ENCODE measurements at regions not wholly inside any gene's neighbourhood (a gene's known extent, or its start where the extent isn't known, plus 50 kb on each side); places are given as distances from the start of the nearest gene placed in this dataset.

DNA sequence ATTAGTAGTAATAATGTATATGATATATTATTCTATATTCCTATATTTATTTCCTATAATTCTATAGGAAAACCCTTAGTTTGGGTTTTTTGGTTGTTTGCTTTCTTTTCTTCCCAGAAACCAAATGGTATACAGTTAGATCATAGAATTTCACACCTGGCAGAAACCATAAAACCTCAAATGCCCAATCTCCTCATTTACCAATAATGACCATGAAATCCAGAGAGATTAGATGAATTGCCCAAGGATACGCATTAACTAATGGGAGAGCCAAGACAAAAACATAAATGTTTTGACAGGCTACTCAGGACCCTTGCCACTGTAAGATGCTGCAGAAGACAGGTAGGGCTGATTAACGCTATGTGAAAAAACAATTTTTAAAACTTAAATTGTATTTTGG lies 158.7 kb upstream of the FST start:
- Histone ChIP-seq H3K27ac (no peak overlapping the region), H3K27me3 (no peaks in the 10 kb centered on the region), H3K4me1 (peaks cover 0 to 5% (median 0%) of the 10 kb centered on the region in 12 donors), H3K4me3 (no peak overlapping the region), H3K9me3 (no peaks in the 10 kb centered on the region), H3K36me3 (no peaks in the 10 kb centered on the region)
- TF ChIP-seq POLR2A (IDR thresholded peaks at IDR 0.05): no peak
- TF ChIP-seq, protein P1, sequence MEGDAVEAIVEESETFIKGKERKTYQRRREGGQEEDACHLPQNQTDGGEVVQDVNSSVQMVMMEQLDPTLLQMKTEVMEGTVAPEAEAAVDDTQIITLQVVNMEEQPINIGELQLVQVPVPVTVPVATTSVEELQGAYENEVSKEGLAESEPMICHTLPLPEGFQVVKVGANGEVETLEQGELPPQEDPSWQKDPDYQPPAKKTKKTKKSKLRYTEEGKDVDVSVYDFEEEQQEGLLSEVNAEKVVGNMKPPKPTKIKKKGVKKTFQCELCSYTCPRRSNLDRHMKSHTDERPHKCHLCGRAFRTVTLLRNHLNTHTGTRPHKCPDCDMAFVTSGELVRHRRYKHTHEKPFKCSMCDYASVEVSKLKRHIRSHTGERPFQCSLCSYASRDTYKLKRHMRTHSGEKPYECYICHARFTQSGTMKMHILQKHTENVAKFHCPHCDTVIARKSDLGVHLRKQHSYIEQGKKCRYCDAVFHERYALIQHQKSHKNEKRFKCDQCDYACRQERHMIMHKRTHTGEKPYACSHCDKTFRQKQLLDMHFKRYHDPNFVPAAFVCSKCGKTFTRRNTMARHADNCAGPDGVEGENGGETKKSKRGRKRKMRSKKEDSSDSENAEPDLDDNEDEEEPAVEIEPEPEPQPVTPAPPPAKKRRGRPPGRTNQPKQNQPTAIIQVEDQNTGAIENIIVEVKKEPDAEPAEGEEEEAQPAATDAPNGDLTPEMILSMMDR (IDR thresholded peaks at IDR 0.05): no peak
- DNase-seq: no peak
- 95 to 99% (median 97%) methylated on average over 2 of the region's 2 CpGs for WGBS, 4 donors
- ATAC-seq: no peak
- intact Hi-C loops (cut with DNase I): no loop called here

DNA sequence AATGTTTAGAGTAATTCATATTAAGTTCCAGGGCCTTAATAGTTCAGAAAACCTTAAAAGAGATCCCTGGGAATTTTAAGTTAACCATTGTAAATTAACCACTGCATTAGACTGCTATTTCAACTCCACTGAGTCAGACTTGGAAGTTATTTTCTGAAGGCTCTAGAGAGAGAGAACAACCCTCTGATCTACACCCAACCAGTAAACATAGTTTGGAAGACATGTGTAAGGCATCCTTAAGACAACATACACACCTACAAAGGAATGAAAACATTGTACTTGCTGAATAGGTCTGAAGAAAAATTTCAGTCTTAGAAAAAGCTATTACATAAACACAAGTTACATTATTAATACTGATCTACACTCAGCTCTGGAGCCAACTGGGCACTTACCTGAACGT lies 158.2 kb upstream of the FST start:
- no peak for TF ChIP-seq POLR2A (IDR thresholded peaks at IDR 0.05)
- TF ChIP-seq, protein P1 (IDR thresholded peaks at IDR 0.05): no peak
- Histone ChIP-seq H3K36me3 (no peaks in the 10 kb centered on the region), H3K9me3 (no peaks in the 10 kb centered on the region), H3K27ac (no peak overlapping the region), H3K4me1 (peaks cover 0 to 5% (median 0%) of the 10 kb centered on the region in 12 donors), H3K27me3 (no peaks in the 10 kb centered on the region), H3K4me3 (no peak overlapping the region)
- 63 to 68% (median 67%) methylated on average over 1 of the region's 1 CpG for WGBS, 4 donors
- no peak for DNase-seq
- intact Hi-C loops (cut with DNase I): no loop called here
- ATAC-seq: no peak

DNA sequence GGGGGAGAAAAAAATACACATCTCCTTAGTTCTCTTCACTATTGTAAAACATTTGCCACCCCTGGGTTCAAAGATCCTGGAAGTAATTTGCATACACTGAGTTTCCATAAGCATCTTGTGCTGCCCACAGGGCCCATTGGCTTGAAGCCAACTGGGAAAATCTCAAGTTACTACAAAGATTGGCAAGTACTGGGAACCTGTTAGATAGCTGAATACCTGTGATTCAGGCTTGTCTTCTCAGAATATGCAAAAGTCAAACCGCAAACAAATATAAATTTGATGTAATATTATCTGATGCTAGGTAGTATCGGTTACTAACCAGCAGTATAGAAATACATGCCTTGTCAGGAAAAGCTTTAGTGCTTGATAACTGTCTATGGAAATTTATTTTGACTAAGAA lies 156.9 kb upstream of the FST start:
- TF ChIP-seq, protein P1 (IDR thresholded peaks at IDR 0.05): no peak
- TF ChIP-seq POLR2A (IDR thresholded peaks at IDR 0.05): no peak
- DNase-seq (no peak), ATAC-seq (no peak)
- H3K4me3 ChIP-seq: no peak overlapping the region
- H3K27me3 ChIP-seq: no peaks in the 10 kb centered on the region
- peaks cover 0 to 5% (median 0%) of the 10 kb centered on the region in 12 donors for H3K4me1 ChIP-seq
- H3K9me3 ChIP-seq: no peaks in the 10 kb centered on the region
- H3K27ac ChIP-seq: no peak overlapping the region
- intact Hi-C loops (cut with DNase I): no loop called here
- no peaks in the 10 kb centered on the region for H3K36me3 ChIP-seq
- 92 to 99% (median 96%) methylated on average over 2 of the region's 2 CpGs for WGBS, 4 donors

DNA sequence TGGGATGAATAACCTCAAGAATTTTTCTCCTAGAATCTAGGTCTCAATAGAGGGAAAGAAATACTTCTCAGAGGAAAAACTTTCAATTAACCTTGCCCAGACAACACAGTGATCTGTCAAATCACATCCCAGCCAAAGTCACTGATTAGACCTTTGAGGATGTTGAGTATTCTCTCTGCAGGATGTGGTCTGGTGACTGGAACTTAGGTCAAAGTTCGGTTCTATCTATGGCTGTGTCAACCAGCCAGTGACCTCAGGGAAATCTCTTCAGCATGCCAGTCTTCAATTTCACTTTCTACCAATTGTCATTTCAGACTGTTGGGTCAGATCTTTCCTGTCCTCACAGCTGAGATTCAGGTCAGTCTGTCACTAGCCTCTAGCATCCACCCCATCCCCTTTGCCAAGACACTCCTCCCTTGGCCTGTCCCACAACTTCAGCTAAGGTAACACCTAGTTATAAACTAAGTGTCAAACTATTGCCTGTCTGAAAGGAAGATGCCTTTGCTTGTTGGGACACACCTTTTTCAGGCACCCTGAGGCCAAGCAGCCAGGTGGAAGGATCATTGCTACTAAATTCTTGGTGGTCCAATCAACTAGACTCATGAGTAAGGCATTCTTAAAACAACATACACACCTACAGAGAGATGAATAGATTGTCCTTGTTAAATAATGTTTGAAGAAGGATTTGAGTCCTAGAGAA lies 156.3 kb upstream of the FST start:
- peaks cover 0 to 5% (median 0%) of the 10 kb centered on the region in 12 donors for H3K4me1 ChIP-seq
- H3K4me3 ChIP-seq: no peak overlapping the region
- WGBS, 4 donors: 57 to 79% (median 66%) methylated on average over 1 of the region's 1 CpG
- no peak for TF ChIP-seq POLR2A (IDR thresholded peaks at IDR 0.05)
- TF ChIP-seq, protein P1 (IDR thresholded peaks at IDR 0.05): no peak
- ATAC-seq (no peak), DNase-seq (no peak)
- intact Hi-C loops (cut with DNase I): no loop called here
- H3K9me3 ChIP-seq: no peaks in the 10 kb centered on the region
- H3K27me3 ChIP-seq: no peaks in the 10 kb centered on the region
- H3K36me3 ChIP-seq: no peaks in the 10 kb centered on the region
- no peak overlapping the region for H3K27ac ChIP-seq

All from heart left ventricle (tissue), 16 donors.